Neural cell (in vitro differentiated cells): ENCODE measurements at regions not wholly inside any gene's neighbourhood (a gene's known extent, or its start where the extent isn't known, plus 50 kb on each side); places are given as distances from the start of the nearest gene placed in this dataset.
"Not testable (repeated sequence)": the region's sequence is repeated elsewhere in the genome, so short reads cannot be mapped to it uniquely, and the experiment has no call there.

Experiments used
- H2AFZ ChIP-seq: fragments of 200-600, 300-800 bp; sonication (generic), shearing (Covaris generic); 2 replicates; pipeline ENCODE4 v1.6.0; 2014; ENCODE audit warnings: low read depth, mild to moderate bottlenecking, antibody characterized with exemption, low read length, moderate library complexity
- H3F3A ChIP-seq: fragments of 200-600 bp; shearing (Covaris generic); 2 replicates; pipeline ENCODE4 v1.6.1; 2016; ENCODE audit warnings: mild to moderate bottlenecking, moderate library complexity, mixed read lengths, antibody characterized with exemption, low read length; ENCODE audit not compliant: insufficient read depth, poor library complexity, severe bottlenecking
- H3K27ac ChIP-seq: fragments of 200-600, 300-800 bp; sonication (generic), shearing (Covaris generic); 2 replicates; pipeline ENCODE4 v1.5.1; 2014; ENCODE audit warnings: mild to moderate bottlenecking, low read length, moderate library complexity
- H3K27me3 ChIP-seq: fragments of 300-800, 200-600 bp; sonication (generic), shearing (Covaris generic); 2 replicates; pipeline ENCODE4 v1.6.0; 2014; ENCODE audit warnings: mild to moderate bottlenecking, low read depth, low read length, moderate library complexity; ENCODE audit not compliant: insufficient read depth
- H3K36me3 ChIP-seq: fragments of 300-800, 200-600 bp; sonication (generic), shearing (Covaris generic); 2 replicates; pipeline ENCODE4 v1.5.1; 2014; ENCODE audit warnings: mild to moderate bottlenecking, antibody characterized with exemption, low read length, moderate library complexity; ENCODE audit not compliant: insufficient read depth
- H3K4me2 ChIP-seq: fragments of 300-800, 200-600 bp; sonication (generic), shearing (Covaris generic); 2 replicates; pipeline ENCODE4 v1.6.0; 2014; ENCODE audit warnings: mild to moderate bottlenecking, low read length
- H3K4me3 ChIP-seq: fragments of 300-800, 200-600 bp; sonication (generic), shearing (Covaris generic); 2 replicates; pipeline ENCODE4 v1.5.1; 2014; ENCODE audit warnings: mild to moderate bottlenecking, low read length, moderate library complexity
- H3K79me2 ChIP-seq: fragments of 200-600 bp; shearing (Covaris generic); replicated peaks from 2 replicates; pipeline ENCODE4 v1.6.0; 2014; ENCODE audit warnings: mild to moderate bottlenecking, low read length, moderate library complexity; ENCODE audit not compliant: insufficient read depth
- H3K9ac ChIP-seq: fragments of 300-800, 200-600 bp; sonication (generic), shearing (Covaris generic); 2 replicates; pipeline ENCODE4 v1.6.1; 2016; ENCODE audit warnings: mild to moderate bottlenecking, low read length, mixed read lengths
- H3K9me2 ChIP-seq: fragments of 200-600 bp; shearing (Covaris generic); 2 replicates; pipeline ENCODE4 v1.6.1; 2016; ENCODE audit warnings: mild to moderate bottlenecking, low read length, mixed read lengths; ENCODE audit not compliant: insufficient read depth
- H3K9me3 ChIP-seq: fragments of 200-600, 300-800 bp; sonication (generic), shearing (Covaris generic); 2 replicates; pipeline ENCODE4 v1.6.1; 2016; ENCODE audit warnings: mild to moderate bottlenecking, mixed run types, low read length, moderate library complexity, mixed read lengths
- H4K20me1 ChIP-seq: fragments of 200-600 bp; shearing (Covaris generic); 2 replicates; pipeline ENCODE4 v1.6.1; 2016; ENCODE audit warnings: mild to moderate bottlenecking, mixed run types; ENCODE audit not compliant: insufficient read depth
- CTCF ChIP-seq: fragments of 450-650 bp; IDR thresholded peaks from 2 replicates; pipeline ENCODE4 v1.5.1; 2014; ENCODE audit warnings: antibody characterized with exemption, mild to moderate bottlenecking, moderate library complexity; ENCODE audit not compliant: poor library complexity, severe bottlenecking
- EP300 ChIP-seq: fragments of 450-650 bp; conservative IDR thresholded peaks from 2 replicates; pipeline ENCODE4 v1.6.1; 2014; ENCODE audit warnings: antibody characterized with exemption, mild to moderate bottlenecking, moderate library complexity; ENCODE audit not compliant: poor library complexity, severe bottlenecking
- EZH2 ChIP-seq: fragments of 200-600, 300-800 bp; shearing (Covaris generic), sonication (generic); IDR thresholded peaks from 2 replicates; pipeline ENCODE4 v1.6.1; 2014; ENCODE audit warnings: antibody characterized with exemption, low read length, borderline replicate concordance, mild to moderate bottlenecking; ENCODE audit not compliant: insufficient read depth, poor library complexity, severe bottlenecking
- MXI1 ChIP-seq: fragments of 450-650 bp; conservative IDR thresholded peaks from 2 replicates; pipeline ENCODE4 v1.6.1; 2014; ENCODE audit warnings: antibody characterized with exemption, mild to moderate bottlenecking; ENCODE audit not compliant: poor library complexity, severe bottlenecking
- POLR2AphosphoS5 ChIP-seq: IDR thresholded peaks from 2 replicates; pipeline ENCODE4 v1.6.1; 2012
- RAD21 ChIP-seq: fragments of 450-650 bp; conservative IDR thresholded peaks from 2 replicates; pipeline ENCODE4 v1.6.1; 2014; ENCODE audit warnings: antibody characterized with exemption, mild to moderate bottlenecking, moderate library complexity
- REST ChIP-seq: IDR thresholded peaks from 2 replicates; pipeline ENCODE4 v1.6.1; 2012; ENCODE audit warnings: borderline replicate concordance
- SMC3 ChIP-seq: fragments of 450-650 bp; conservative IDR thresholded peaks from 2 replicates; pipeline ENCODE4 v1.6.1; 2014; ENCODE audit warnings: antibody characterized with exemption, mild to moderate bottlenecking, moderate library complexity; ENCODE audit not compliant: poor library complexity
- TAF1 ChIP-seq: IDR thresholded peaks from 2 replicates; pipeline ENCODE4 v1.6.1; 2012; ENCODE audit warnings: low read depth

GRCh38 chr15:58361273-58361759, 70.5 kb upstream of the LIPC start:
- no peak for TF ChIP-seq POLR2AphosphoS5
- TF ChIP-seq MXI1 = no peak
- TF ChIP-seq CTCF = no peak
- no peak for TF ChIP-seq RAD21
- no peak for TF ChIP-seq SMC3
- TF ChIP-seq TAF1 = no peak
- TF ChIP-seq EZH2 = no peak
- no peak for TF ChIP-seq REST
- no peak for TF ChIP-seq EP300
- H4K20me1 ChIP-seq = no peaks in the 10 kb centered on the region
- no peak overlapping the region for H3K9ac ChIP-seq
- no peaks in the 10 kb centered on the region for H3K36me3 ChIP-seq
- no peak overlapping the region for H3K4me3 ChIP-seq
- no peaks in the 10 kb centered on the region for H3F3A ChIP-seq
- H3K9me3 ChIP-seq = no peaks in the 10 kb centered on the region
- no peak overlapping the region for H2AFZ ChIP-seq
- no peaks in the 10 kb centered on the region for H3K27me3 ChIP-seq
- H3K79me2 ChIP-seq = no peaks in the 10 kb centered on the region
- H3K27ac ChIP-seq = no peak overlapping the region
- no peaks in the 10 kb centered on the region for H3K9me2 ChIP-seq
- no peak overlapping the region for H3K4me2 ChIP-seq

GRCh38 chr15:58362262-58362922, 69.4 kb upstream of the LIPC start:
- Histone ChIP-seq H3K9me3 (no peaks in the 10 kb centered on the region), H3K9ac (no peak overlapping the region), H3K79me2 (no peaks in the 10 kb centered on the region), H3F3A (no peaks in the 10 kb centered on the region), H3K27ac (no peak overlapping the region), H3K36me3 (no peaks in the 10 kb centered on the region), H3K4me3 (no peak overlapping the region), H2AFZ (no peak overlapping the region), H3K27me3 (no peaks in the 10 kb centered on the region), H3K4me2 (no peak overlapping the region), H4K20me1 (no peaks in the 10 kb centered on the region), H3K9me2 (no peaks in the 10 kb centered on the region)
- TF ChIP-seq EP300 (no peak), SMC3 (no peak), EZH2 (no peak), RAD21 (no peak), MXI1 (no peak), REST (no peak), POLR2AphosphoS5 (no peak), TAF1 (no peak), CTCF (no peak)

GRCh38 chr15:58363118-58363517, 68.7 kb upstream of the LIPC start:
- H3K27ac ChIP-seq, H3K9ac ChIP-seq, H3F3A ChIP-seq, H3K4me2 ChIP-seq, H3K27me3 ChIP-seq, H3K9me3 ChIP-seq, H3K4me3 ChIP-seq, H2AFZ ChIP-seq, H3K79me2 ChIP-seq, H3K36me3 ChIP-seq, H4K20me1 ChIP-seq, H3K9me2 ChIP-seq: not testable (repeated sequence)
